ENCODE measurements at regions not wholly inside any gene's neighbourhood (a gene's known extent, or its start where the extent isn't known, plus 50 kb on each side); places are given as distances from the start of the nearest gene placed in this dataset.

GRCh38 chr5:159773062-159773924 is 143.0 kb upstream of the ADRA1B start:
- DNase-seq (ENCODE audit: low read depth): peak; percentile 84
- TF ChIP-seq CTCF (IDR thresholded peaks at IDR 0.05; ENCODE audit: low read length, missing control alignments): peak; percentile 5
- peak overlapping the region; percentile 42 for H3K4me3 ChIP-seq (replicated peaks; ENCODE audit: low read depth, low read length)

GRCh38 chr5:159774476-159775031 is 141.7 kb upstream of the ADRA1B start:
- no peak for DNase-seq (ENCODE audit: low read depth)
- no peak overlapping the region for H3K4me3 ChIP-seq (replicated peaks; ENCODE audit: low read depth, low read length)
- no peak for TF ChIP-seq CTCF (IDR thresholded peaks at IDR 0.05; ENCODE audit: low read length, missing control alignments)

GRCh38 chr5:159775890-159776289 is 140.4 kb upstream of the ADRA1B start:
- H3K4me3 ChIP-seq (replicated peaks; ENCODE audit: low read depth, low read length): no peak overlapping the region

GRCh38 chr5:159777049-159777660 is 139.1 kb upstream of the ADRA1B start:
- no peak for DNase-seq (ENCODE audit: low read depth)
- no peak for TF ChIP-seq CTCF (IDR thresholded peaks at IDR 0.05; ENCODE audit: low read length, missing control alignments)
- H3K4me3 ChIP-seq (replicated peaks; ENCODE audit: low read depth, low read length): no peak overlapping the region

More at GRCh38 chr5:159775890-159776289, 140.4 kb upstream of the ADRA1B start:
- no peak for TF ChIP-seq CTCF (IDR thresholded peaks at IDR 0.05; ENCODE audit: low read length, missing control alignments)
- no peak for DNase-seq (ENCODE audit: low read depth)

- H3K4me3 ChIP-seq (replicated peaks; ENCODE audit: low read depth, low read length): no peak overlapping the region
- DNase-seq (ENCODE audit: low read depth): no peak
- TF ChIP-seq CTCF (IDR thresholded peaks at IDR 0.05; ENCODE audit: low read length, missing control alignments): no peak
Observed at GRCh38 chr5:159779481-159779880, 136.8 kb upstream of the ADRA1B start.

- peak; percentile 46 for DNase-seq (ENCODE audit: low read depth)
Observed at GRCh38 chr5:159780246-159780645, 136.0 kb upstream of the ADRA1B start.

More at GRCh38 chr5:159780246-159780645, 136.0 kb upstream of the ADRA1B start:
- H3K4me3 ChIP-seq (replicated peaks; ENCODE audit: low read depth, low read length): no peak overlapping the region
- no peak for TF ChIP-seq CTCF (IDR thresholded peaks at IDR 0.05; ENCODE audit: low read length, missing control alignments)
